ENCODE measurements at regions not wholly inside any gene's neighbourhood (a gene's known extent, or its start where the extent isn't known, plus 50 kb on each side); places are given as distances from the start of the nearest gene placed in this dataset.

DNA sequence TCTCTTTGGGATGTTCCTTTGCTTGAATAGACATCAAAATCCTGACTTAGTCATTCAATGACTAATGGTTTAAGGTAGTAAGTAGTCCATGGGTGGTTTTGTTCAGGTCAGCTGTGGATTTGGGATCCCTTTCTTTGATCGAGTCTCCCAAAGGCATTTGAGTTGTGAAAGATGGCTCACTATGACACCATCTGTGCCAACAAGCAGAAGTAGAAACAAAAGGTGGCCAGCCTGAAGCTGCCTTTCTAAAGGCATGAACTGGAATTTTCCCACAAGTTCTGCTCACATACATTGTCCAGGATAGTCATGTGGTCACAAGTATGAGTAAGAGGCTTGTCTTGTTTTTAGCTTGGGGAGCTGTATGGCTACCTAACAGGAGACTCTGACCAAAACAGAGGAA is 129.9 kb downstream of the CCNG2 start:
- TF ChIP-seq CTCF (optimal IDR thresholded peaks at IDR 0.05 in 1 of 3, IDR thresholded peaks at IDR 0.05 in 1 of 3, conservative IDR thresholded peaks at IDR 0.05 in 1 of 3; ENCODE audit: extremely low read depth in 1 of 3, insufficient read depth in 2 of 3, low read length in 3 of 3) (no peak), EZH2 (IDR thresholded peaks at IDR 0.05; ENCODE audit: low read length) (no peak)
